IMR-90 (cell line): ENCODE measurements at regions not wholly inside any gene's neighbourhood (a gene's known extent, or its start where the extent isn't known, plus 50 kb on each side); places are given as distances from the start of the nearest gene placed in this dataset.

Source experiments
- CTCF ChIP-seq: conservative IDR thresholded peaks from 2 replicates; pipeline ENCODE4 v1.5.1; 2012; ENCODE audit warnings: mild to moderate bottlenecking, low read depth, low read length, improper control_type of control experiment
- POLR2A ChIP-seq: IDR thresholded peaks from 2 replicates; pipeline ENCODE4 v1.6.1; 2012; ENCODE audit warnings: mild to moderate bottlenecking, low read depth, low read length
- RAD21 ChIP-seq: IDR thresholded peaks from 2 replicates; pipeline ENCODE4 v1.6.1; 2012; ENCODE audit warnings: low read length, improper control_type of control experiment
- RCOR1 ChIP-seq: IDR thresholded peaks from 2 replicates; pipeline ENCODE4 v1.6.1; 2012; ENCODE audit warnings: mild to moderate bottlenecking, low read length, improper control_type of control experiment; ENCODE audit not compliant: insufficient replicate concordance

GRCh38 chr1:199404191-199404590 is 623.3 kb upstream of the NR5A2 start:
- TF ChIP-seq CTCF (no peak), POLR2A (no peak), RAD21 (no peak), RCOR1 (no peak)
